Type B pancreatic cell (in vitro differentiated cells): ENCODE measurements at regions not wholly inside any gene's neighbourhood (a gene's known extent, or its start where the extent isn't known, plus 50 kb on each side); places are given as distances from the start of the nearest gene placed in this dataset.

Experiments
- DNase-seq: peaks from one replicate; pipeline ENCODE4 v3.0.0; 2021; ENCODE audit warnings: mixed read lengths; ENCODE audit not compliant: unreplicated experiment; ENCODE audit errors: extremely low spot score
- H3K27ac Mint-ChIP-seq: 2 replicates; pipeline ENCODE4 v1.8.0; 2021; ENCODE audit warnings: mild to moderate bottlenecking, mixed read lengths
- H3K27me3 Mint-ChIP-seq: 2 replicates; pipeline ENCODE4 v1.8.0; 2021; ENCODE audit warnings: mixed read lengths
- H3K36me3 Mint-ChIP-seq: 2 replicates; pipeline ENCODE4 v1.8.0; 2021; ENCODE audit warnings: mixed read lengths
- H3K4me1 Mint-ChIP-seq: one replicate; pipeline ENCODE4 v1.8.0; 2021; ENCODE audit warnings: mixed read lengths; ENCODE audit not compliant: unreplicated experiment
- H3K4me3 Mint-ChIP-seq: 2 replicates; pipeline ENCODE4 v1.8.0; 2021; ENCODE audit warnings: mild to moderate bottlenecking, mixed read lengths
- H3K9me3 Mint-ChIP-seq: 2 replicates; pipeline ENCODE4 v1.8.0; 2021; ENCODE audit warnings: mixed read lengths
- TF ChIP-seq, protein P1 (sequence below): fragments of 200-600 bp; sonication (generic); conservative IDR thresholded peaks from 2 replicates; pipeline ENCODE4 v1.5.0; 2021; ENCODE audit warnings: antibody characterized with exemption, mild to moderate bottlenecking

GRCh38 chr2:128733450-128733849, 414.8 kb upstream of the HS6ST1 start:
- peaks cover 4% of the 10 kb centered on the region for H3K27me3 Mint-ChIP-seq
- DNase-seq, result no peak
- no peak overlapping the region for H3K4me3 Mint-ChIP-seq
- TF ChIP-seq, protein P1, sequence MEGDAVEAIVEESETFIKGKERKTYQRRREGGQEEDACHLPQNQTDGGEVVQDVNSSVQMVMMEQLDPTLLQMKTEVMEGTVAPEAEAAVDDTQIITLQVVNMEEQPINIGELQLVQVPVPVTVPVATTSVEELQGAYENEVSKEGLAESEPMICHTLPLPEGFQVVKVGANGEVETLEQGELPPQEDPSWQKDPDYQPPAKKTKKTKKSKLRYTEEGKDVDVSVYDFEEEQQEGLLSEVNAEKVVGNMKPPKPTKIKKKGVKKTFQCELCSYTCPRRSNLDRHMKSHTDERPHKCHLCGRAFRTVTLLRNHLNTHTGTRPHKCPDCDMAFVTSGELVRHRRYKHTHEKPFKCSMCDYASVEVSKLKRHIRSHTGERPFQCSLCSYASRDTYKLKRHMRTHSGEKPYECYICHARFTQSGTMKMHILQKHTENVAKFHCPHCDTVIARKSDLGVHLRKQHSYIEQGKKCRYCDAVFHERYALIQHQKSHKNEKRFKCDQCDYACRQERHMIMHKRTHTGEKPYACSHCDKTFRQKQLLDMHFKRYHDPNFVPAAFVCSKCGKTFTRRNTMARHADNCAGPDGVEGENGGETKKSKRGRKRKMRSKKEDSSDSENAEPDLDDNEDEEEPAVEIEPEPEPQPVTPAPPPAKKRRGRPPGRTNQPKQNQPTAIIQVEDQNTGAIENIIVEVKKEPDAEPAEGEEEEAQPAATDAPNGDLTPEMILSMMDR, result no peak
- peaks cover 6% of the 10 kb centered on the region for H3K9me3 Mint-ChIP-seq
- H3K36me3 Mint-ChIP-seq, result peaks cover 3% of the 10 kb centered on the region
- no peak overlapping the region for H3K27ac Mint-ChIP-seq
- H3K4me1 Mint-ChIP-seq, result peaks cover 12% of the 10 kb centered on the region

- TF ChIP-seq, protein P1, result no peak
- Mint-ChIP-seq H3K4me3 (no peak overlapping the region), H3K9me3 (peaks cover 6% of the 10 kb centered on the region), H3K27ac (no peak overlapping the region), H3K4me1 (peaks cover 12% of the 10 kb centered on the region), H3K36me3 (no peaks in the 10 kb centered on the region), H3K27me3 (peaks cover 15% of the 10 kb centered on the region)
- DNase-seq, result no peak
Measured at GRCh38 chr2:128734521-128735295, 416.0 kb upstream of the HS6ST1 start.

DNA sequence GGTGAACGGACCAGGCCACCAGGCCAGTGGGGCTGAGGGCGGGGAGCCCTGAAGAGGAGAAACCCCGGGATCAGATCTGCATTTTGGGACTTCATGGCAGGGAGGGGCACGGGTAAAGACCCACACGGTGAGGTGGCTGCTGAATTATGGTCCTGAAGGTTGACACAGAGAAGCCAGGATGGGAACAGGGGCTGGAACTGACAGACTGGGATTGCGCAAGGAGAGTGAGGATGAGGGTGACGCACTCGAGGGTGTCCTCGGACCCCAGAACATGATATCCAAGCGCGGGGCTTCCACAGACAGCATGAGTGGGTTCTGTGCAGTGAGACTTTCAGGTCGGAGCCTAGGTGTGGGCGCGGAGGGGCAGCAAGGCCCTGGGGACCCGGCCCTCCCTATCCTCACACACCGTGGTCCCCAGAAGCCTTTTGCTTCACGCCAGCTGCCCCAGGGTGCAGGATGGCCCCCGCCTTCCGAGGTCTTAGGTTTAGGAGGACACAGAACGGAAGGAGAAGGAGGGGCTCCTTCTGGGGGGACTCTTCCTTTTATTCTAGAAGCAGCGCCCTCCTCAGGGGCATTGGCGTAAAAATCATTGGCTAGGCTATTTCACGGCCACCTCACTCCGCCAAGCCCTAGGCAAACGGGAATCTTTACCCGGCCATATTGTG, 416.8 kb upstream of the HS6ST1 start:
- TF ChIP-seq, protein P1, result no peak
- H3K36me3 Mint-ChIP-seq, result no peaks in the 10 kb centered on the region
- no peak overlapping the region for H3K27ac Mint-ChIP-seq
- H3K9me3 Mint-ChIP-seq, result no peaks in the 10 kb centered on the region
- H3K4me3 Mint-ChIP-seq, result no peak overlapping the region
- H3K27me3 Mint-ChIP-seq, result peaks cover 14% of the 10 kb centered on the region
- H3K4me1 Mint-ChIP-seq, result peaks cover 12% of the 10 kb centered on the region
- no peak for DNase-seq

DNA sequence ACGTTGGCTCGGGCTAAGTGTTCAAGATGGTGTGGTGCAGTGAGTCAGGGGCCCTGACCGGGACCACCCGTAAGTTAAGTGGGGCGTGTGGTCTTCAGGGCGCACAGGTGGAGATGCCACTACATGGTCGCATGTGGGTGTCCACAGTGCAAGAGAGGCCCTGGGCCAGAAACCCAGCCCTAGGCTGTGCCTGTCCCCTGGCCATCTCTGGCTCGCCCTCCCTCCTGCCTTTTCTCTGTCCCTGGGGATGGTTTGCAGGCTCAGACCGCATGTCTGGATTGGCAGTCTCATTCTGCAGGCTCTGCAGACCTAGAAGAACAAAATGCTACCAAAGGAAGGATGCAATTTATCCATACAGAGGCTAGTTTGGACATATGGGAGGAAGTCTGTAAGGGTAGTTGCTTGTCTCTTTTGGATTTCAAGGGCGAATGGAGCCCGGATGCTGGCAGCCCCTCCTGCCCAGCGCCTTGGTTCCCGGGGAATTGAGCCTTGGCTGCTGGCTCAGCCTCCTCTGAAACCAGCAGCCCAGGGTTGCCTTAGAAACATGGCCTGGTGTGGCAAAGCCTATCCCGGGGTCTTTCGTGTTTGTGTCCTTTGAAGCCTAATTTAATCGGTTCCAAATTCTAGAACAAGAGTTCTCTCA, 417.5 kb upstream of the HS6ST1 start:
- H3K36me3 Mint-ChIP-seq, result no peaks in the 10 kb centered on the region
- H3K9me3 Mint-ChIP-seq, result no peaks in the 10 kb centered on the region
- TF ChIP-seq, protein P1, result no peak
- peaks cover 14% of the 10 kb centered on the region for H3K27me3 Mint-ChIP-seq
- peak overlapping the region; percentile 80 for H3K4me3 Mint-ChIP-seq
- H3K27ac Mint-ChIP-seq, result peak overlapping the region; percentile 43
- H3K4me1 Mint-ChIP-seq, result peaks cover 12% of the 10 kb centered on the region
- DNase-seq, result no peak

DNA sequence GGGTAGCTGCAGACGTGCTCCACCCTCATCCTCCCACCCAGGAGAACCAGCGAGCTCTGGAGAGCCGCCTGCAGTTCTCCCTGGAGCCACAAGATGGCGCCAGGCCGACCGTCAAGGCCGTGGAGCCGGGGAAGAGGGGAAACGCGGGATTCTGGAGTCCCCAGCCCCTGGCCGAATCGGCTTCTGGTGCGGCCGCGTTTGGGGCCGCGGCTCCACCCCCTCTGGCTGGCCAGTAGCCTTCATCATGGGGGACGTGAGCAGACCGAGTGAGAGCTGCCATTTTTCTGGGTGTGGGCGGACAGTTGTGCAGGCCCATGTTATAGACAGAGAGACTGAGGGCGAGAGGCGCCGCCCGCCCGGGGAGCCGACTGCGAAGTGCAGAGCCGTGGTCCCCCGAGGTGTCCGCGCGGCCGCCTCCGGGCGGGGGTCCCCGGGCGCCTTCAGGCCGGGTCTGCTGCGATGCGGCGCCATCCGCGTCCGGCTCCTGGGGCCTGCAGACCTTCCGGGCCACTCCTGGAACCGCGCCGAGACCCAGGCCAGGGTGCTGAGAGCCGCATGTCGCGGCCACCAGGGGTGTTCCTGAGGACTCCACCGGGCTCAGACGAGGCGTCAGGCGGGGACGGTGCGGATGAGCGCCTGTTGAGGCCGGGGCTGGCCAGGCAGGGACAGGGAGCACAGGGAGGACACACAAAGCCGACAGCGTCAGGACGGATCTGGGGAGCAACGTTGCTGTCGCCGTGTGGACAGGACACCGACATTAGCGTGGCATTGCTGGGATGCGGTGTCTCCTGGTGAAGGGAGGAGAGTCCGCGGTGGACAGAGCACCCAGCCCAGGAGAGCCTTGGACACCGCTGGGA, 418.2 kb upstream of the HS6ST1 start:
- Mint-ChIP-seq H3K4me1 (peaks cover 12% of the 10 kb centered on the region), H3K27ac (peak overlapping the region; percentile 43)
- TF ChIP-seq, protein P1, result peak; percentile 99

More for the DNA sequence above, 418.2 kb upstream of the HS6ST1 start:
- H3K27me3 Mint-ChIP-seq, result peaks cover 14% of the 10 kb centered on the region
- H3K4me3 Mint-ChIP-seq, result peak overlapping the region; percentile 80
- no peaks in the 10 kb centered on the region for H3K36me3 Mint-ChIP-seq
- H3K9me3 Mint-ChIP-seq, result no peaks in the 10 kb centered on the region
- DNase-seq, result peak; percentile 83
